Central memory CD8-positive, alpha-beta T cell (primary cell): ENCODE measurements at regions not wholly inside any gene's neighbourhood (a gene's known extent, or its start where the extent isn't known, plus 50 kb on each side); places are given as distances from the start of the nearest gene placed in this dataset.
"Not testable (repeated sequence)": the region's sequence is repeated elsewhere in the genome, so short reads cannot be mapped to it uniquely, and the experiment has no call there.

ENCODE experiments used
- ATAC-seq: fragments of 150-1000 bp; cut with Tn5 transposase; replicated peaks from 2 replicates; pipeline ENCODE4 v1.10.0; 2022; ENCODE audit warnings: mild to moderate bottlenecking, moderate FRiP score, moderate number of reproducible peaks; ENCODE audit not compliant: poor library complexity, severe bottlenecking; ENCODE audit errors: extremely low read depth
- DNase-seq, 2 donors: peaks; one replicate each; pipeline ENCODE4 v3.0.0; 2021; ENCODE audit warnings: low spot score in 2 of 2
- H3K27ac Mint-ChIP-seq: one replicate; pipeline ENCODE4 v1.8.0; 2022; ENCODE audit warnings: low read depth, mild to moderate bottlenecking, moderate library complexity, mixed read lengths
- H3K27me3 Mint-ChIP-seq: one replicate; pipeline ENCODE4 v1.8.0; 2022; ENCODE audit warnings: mixed read lengths
- H3K36me3 Mint-ChIP-seq: one replicate; pipeline ENCODE4 v1.8.0; 2022; ENCODE audit warnings: mild to moderate bottlenecking, moderate library complexity, mixed read lengths; ENCODE audit not compliant: insufficient read depth
- H3K4me1 Mint-ChIP-seq: one replicate; pipeline ENCODE4 v1.8.0; 2022; ENCODE audit warnings: mixed read lengths
- H3K4me3 Mint-ChIP-seq: one replicate; pipeline ENCODE4 v1.8.0; 2022; ENCODE audit warnings: mild to moderate bottlenecking, moderate library complexity, mixed read lengths
- H3K9me3 Mint-ChIP-seq: one replicate; pipeline ENCODE4 v1.8.0; 2022; ENCODE audit warnings: mixed read lengths

- not testable (repeated sequence) for DNase-seq, H3K27ac Mint-ChIP-seq, H3K4me1 Mint-ChIP-seq, H3K36me3 Mint-ChIP-seq, H3K4me3 Mint-ChIP-seq, H3K9me3 Mint-ChIP-seq, ATAC-seq, H3K27me3 Mint-ChIP-seq
Observed at GRCh38 chr4:49618436-49618835, 632.4 kb downstream of the CWH43 start.

- H3K27ac Mint-ChIP-seq, ATAC-seq, H3K4me3 Mint-ChIP-seq: not testable (repeated sequence)
Observed at GRCh38 chr4:49626478-49626877, 640.4 kb downstream of the CWH43 start.

More at GRCh38 chr4:49626478-49626877, 640.4 kb downstream of the CWH43 start:
- H3K36me3 Mint-ChIP-seq, H3K9me3 Mint-ChIP-seq, DNase-seq, H3K4me1 Mint-ChIP-seq, H3K27me3 Mint-ChIP-seq: not testable (repeated sequence)
